ENCODE measurements at regions not wholly inside any gene's neighbourhood (a gene's known extent, or its start where the extent isn't known, plus 50 kb on each side); places are given as distances from the start of the nearest gene placed in this dataset.
"Not testable (repeated sequence)": the region's sequence is repeated elsewhere in the genome, so short reads cannot be mapped to it uniquely, and the experiment has no call there.

- not testable (repeated sequence) for TF ChIP-seq POLR2A, POLR2AphosphoS5 (IDR thresholded peaks at IDR 0.05; ENCODE audit: low read depth, low read length)
These were observed 231.9 kb downstream of the RPRM start for GRCh38 chr2:153246636-153247035.
